HL-60 (cell line): ENCODE measurements at regions not wholly inside any gene's neighbourhood (a gene's known extent, or its start where the extent isn't known, plus 50 kb on each side); places are given as distances from the start of the nearest gene placed in this dataset.

ENCODE experiments used
- CTCF ChIP-seq: IDR thresholded peaks from one replicate; pipeline ENCODE4 v1.5.1; 2011; ENCODE audit warnings: low read length, control low read depth, inconsistent platforms; ENCODE audit not compliant: insufficient read depth
- POLR2AphosphoS5 ChIP-seq: IDR thresholded peaks from 2 replicates; pipeline ENCODE4 v1.6.1; 2012; ENCODE audit warnings: low read depth

- TF ChIP-seq CTCF (no peak), POLR2AphosphoS5 (no peak)
Observed at GRCh38 chr2:16726147-16726546, 60.5 kb upstream of the CYRIA start.
